GM18909 (cell line): ENCODE measurements at regions not wholly inside any gene's neighbourhood (a gene's known extent, or its start where the extent isn't known, plus 50 kb on each side); places are given as distances from the start of the nearest gene placed in this dataset.

Experiments used
- ATAC-seq: cut with Tn5 transposase; IDR thresholded peaks from one replicate; pipeline ENCODE4 v1.9.1; 2021; ENCODE audit warnings: mild to moderate bottlenecking; ENCODE audit not compliant: unreplicated experiment, poor library complexity

DNA sequence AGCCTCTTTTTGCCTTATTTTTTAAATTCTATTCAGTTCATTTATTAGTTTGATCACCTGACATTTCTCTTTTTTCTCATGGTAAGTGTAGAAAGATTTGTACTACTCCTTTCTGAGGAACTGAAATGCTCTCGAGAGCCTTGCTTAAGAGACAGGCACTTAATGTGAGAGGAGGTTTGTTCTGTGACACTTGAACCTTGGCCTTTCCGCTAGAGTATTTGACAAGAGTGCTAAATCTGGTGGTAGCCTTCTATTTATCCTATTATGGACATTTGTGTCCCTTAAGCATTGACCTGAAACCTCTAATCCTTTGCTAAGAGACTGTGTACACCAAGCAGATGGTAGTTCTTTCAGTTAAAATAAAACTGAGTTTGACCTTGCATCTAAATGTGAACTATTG is 805.0 kb upstream of the PTPRD start:
- no peak for ATAC-seq

- no peak for ATAC-seq
These were observed 818.7 kb upstream of the PTPRD start for GRCh38 chr9:11431490-11431889.

GRCh38 chr9:11432361-11432760 is 819.6 kb upstream of the PTPRD start:
- ATAC-seq: no peak

DNA sequence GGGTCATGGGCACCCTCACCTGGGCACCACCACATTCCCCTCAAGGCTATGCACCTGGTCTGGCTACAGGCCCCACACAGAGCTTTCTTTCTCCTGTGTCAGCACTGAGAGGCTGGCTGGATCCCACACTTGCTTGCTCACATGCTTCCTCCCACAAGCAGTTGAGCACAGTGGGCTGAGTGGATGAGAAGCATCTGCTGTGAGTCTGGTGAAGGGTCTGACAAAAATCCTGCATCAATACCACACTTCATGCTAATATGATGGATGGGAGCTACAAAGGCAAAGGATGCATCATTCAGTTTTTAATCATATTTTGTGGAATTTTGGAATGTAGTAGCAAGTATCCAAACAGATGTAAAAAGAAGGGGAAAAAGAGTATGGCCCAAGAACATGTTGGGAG is 830.8 kb upstream of the PTPRD start:
- ATAC-seq: no peak

DNA sequence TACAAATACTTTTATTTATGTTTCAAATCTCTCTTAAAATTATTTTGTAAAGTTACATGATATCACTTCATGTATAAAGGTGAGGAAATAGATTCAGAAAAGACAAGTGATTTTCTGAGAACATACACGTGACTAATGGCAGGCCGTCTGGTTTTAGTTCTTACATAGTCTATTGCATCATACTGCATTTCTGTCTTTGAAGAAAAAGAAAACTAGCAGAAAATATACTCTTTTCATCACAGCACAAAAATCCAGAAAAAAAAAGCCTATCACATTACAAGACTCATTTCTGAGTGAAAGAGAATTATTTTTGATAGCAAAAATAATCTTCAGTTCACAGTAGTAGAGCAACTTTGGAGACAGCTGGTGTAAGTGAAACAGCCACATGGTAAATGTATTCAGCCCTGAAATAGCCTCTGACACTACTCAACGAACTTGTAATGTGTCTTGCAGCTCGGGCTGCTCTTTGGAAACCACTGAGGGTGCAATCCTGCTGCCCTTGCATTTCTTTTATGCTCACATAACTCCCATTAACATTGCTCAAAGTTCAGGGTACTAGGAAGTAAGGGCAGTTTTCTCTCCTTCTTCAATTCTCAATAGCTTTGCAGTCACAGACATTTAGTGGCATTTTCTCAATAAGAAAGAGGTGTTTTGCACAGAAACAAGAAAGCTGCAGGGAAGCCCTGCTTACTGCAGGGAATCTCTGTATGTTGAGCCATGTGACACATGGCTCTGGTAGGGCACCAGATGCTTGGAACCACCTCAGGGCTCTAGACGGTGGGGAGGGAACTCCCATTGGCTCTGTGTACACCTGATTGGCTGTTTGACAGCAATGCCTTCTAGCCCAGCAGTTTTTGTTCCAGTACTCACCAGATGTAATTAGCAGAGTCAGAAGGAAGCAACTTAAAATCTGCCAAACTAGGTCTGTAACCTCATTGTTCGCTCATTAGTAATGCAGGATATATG is 845.3 kb upstream of the PTPRD start:
- ATAC-seq: no peak

- no peak for ATAC-seq
These were observed 856.9 kb upstream of the PTPRD start for GRCh38 chr9:11469745-11470144.

- no peak for ATAC-seq
These were observed 858.5 kb upstream of the PTPRD start for GRCh38 chr9:11471321-11471720.

- ATAC-seq: no peak
These were observed 888.0 kb upstream of the PTPRD start for GRCh38 chr9:11500780-11501179.

DNA sequence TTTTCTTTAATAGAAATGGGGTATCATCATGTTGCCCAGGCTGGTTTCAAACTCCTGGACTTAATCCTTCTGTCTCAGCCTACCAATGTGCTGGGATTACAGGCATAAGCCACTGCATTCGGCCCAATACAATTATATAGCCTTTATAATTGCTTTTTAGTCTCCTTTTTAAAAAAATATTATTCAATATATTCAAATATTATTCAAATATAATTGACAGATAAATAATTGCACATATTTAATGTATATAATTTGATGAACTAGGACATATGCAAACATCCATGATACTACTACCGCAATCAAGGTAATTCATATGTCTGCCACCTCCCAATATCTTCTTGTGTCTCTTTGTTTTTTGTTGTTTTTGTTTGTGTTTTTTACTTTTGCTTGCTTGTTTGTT is 894.2 kb upstream of the PTPRD start:
- ATAC-seq: no peak

DNA sequence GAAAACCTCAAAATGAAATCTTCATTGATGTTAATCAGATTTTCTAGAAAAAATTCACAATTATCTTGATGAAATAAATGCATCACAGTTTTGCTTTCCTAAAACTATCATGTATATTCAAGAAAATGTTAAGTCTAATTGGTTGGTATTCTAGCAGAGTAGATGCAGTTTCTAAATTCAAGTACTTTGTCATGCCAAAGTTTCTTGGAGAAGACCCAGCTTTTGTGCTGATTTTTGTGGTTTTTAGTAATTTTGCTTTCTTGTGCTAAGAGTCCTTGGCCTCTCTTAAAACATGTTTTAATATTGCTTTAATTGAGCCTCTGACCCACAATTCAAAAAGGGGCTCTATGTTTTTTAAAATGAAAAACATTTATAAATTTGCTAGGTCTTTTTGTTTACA is 924.8 kb upstream of the PTPRD start:
- no peak for ATAC-seq

GRCh38 chr9:11542781-11543180 is 930.0 kb upstream of the PTPRD start:
- ATAC-seq: no peak

DNA sequence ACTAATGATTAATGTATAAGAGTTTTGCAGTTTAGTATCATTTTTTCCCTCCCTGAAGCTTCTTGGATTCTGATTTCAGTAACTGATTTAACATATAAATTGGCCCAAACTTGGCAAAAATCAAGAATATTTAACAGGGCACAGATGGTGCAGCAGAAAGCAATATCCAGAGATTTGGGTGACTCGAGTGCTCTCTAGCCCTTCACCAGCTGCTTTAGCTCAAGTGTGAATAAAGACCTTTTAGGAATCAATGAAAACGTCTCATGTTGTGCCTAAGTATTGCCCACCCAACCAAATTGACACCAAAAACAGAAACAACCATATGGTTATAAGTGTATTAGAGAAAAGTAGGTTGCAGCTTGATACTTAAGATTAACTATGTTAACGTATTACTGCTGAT is 933.4 kb upstream of the PTPRD start:
- ATAC-seq: no peak

GRCh38 chr9:11549311-11549794 is 936.6 kb upstream of the PTPRD start:
- no peak for ATAC-seq

DNA sequence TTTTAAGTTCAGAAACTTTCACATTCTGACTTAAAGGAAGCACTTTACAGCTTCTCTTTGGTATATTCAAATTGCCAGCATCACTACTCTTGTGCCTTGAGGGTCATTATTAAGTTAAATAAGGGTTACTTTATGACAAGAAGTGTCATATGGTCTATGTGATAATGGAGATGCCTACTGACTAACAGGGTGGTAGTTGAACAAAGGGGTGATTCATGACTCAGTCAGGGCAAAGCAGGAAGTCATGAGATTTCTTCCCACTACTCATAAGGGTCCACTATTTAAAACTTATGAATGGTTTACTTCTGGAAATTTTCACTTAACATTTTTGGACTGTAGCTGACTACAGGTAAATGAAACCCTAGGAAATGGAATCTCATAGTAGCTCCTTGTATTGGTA is 938.3 kb upstream of the PTPRD start:
- ATAC-seq: no peak

DNA sequence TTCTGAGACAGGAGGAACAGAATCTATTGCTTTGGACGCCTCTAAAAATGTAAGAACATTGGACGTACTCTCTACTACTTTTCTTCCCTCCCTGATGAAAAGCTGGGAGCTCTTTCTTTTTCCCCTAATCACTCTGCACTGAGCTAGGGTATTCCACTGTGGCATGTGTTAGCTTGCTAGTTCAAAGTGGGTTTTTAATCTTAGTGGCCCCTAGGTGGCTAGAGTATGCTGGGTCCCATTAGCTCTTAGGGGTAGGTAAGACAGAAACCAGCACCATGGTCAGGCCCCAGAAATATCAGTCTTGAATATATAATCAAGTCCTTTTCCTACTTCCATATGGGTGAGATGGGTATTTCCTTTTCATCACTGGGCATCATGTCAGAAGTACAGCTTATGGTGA is 945.2 kb upstream of the PTPRD start:
- no peak for ATAC-seq

GRCh38 chr9:11559001-11559776 is 946.4 kb upstream of the PTPRD start:
- no peak for ATAC-seq

- ATAC-seq: no peak
These were observed 964.7 kb upstream of the PTPRD start for GRCh38 chr9:11577522-11577921.

- no peak for ATAC-seq
These were observed 983.0 kb upstream of the PTPRD start for GRCh38 chr9:11595756-11596155.

- ATAC-seq: no peak
These were observed 1005.5 kb upstream of the PTPRD start for GRCh38 chr9:11618241-11618805.

- ATAC-seq: no peak
These were observed 1019.9 kb upstream of the PTPRD start for GRCh38 chr9:11632691-11633090.

DNA sequence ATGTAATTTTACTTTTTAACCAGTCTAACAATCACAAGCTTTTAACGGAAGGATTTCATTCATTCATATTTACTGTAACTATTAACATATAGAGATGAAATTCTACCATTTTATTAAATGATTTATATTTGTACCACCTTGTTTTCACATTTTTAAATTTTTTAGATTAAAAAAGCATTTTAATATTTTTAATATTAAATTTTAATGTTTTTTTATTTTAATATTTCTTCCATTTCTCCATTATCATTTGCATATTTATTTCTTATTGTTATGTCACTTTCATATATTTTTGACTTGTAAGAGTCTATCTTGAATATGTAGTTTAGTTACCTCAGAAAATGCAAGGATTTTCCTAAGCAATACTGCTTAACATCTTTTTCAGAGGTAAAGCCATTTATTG is 1034.0 kb upstream of the PTPRD start:
- ATAC-seq: no peak
